Right lobe of liver (tissue), 4 donors: ENCODE measurements at regions not wholly inside any gene's neighbourhood (a gene's known extent, or its start where the extent isn't known, plus 50 kb on each side); places are given as distances from the start of the nearest gene placed in this dataset.

ENCODE experiments used
- CTCF ChIP-seq, 4 donors: fragments of 200-600 bp in 3 of 4; fragments of 450-650 bp in 1 of 4; IDR thresholded peaks; one replicate each; pipeline versions ENCODE4 v1.5.1 to v1.8.0; 2016 to 2022; ENCODE audit warnings: antibody characterized with exemption in 4 of 4, mild to moderate bottlenecking in 2 of 4
- POLR2A ChIP-seq: fragments of 450-650 bp; IDR thresholded peaks from one replicate; pipeline ENCODE4 v1.6.1; 2017; ENCODE audit warnings: antibody characterized with exemption, mild to moderate bottlenecking
- donor health status: DM: no; HTN: no; CAD: no.
- donor health status: DM: no; HTN: no; CAD: no.
- donor health status: DM: no; HTN: yes; CAD: no.

- TF ChIP-seq CTCF (IDR thresholded peaks at IDR 0.05) (no peak), POLR2A (no peak)
These were observed 285.8 kb downstream of the ADGRD1 start for GRCh38 chr12:131239384-131240094.
